SU-DHL-6 (cell line): ENCODE measurements at regions not wholly inside any gene's neighbourhood (a gene's known extent, or its start where the extent isn't known, plus 50 kb on each side); places are given as distances from the start of the nearest gene placed in this dataset.

Experiments used
- H2AFZ ChIP-seq: fragments of 200-600 bp; sonication (generic); 2 replicates; pipeline ENCODE4 v1.6.1; 2014; ENCODE audit warnings: low read depth, mild to moderate bottlenecking, moderate library complexity, mixed read lengths, antibody characterized with exemption, low read length; ENCODE audit not compliant: severe bottlenecking
- H3F3A ChIP-seq: fragments of 200-600 bp; shearing (Covaris generic); 2 replicates; pipeline ENCODE4 v1.6.0; 2016; ENCODE audit warnings: antibody characterized with exemption, mild to moderate bottlenecking; ENCODE audit not compliant: insufficient read depth
- H3K27ac ChIP-seq: fragments of 200-600 bp; sonication (generic); 2 replicates; pipeline ENCODE4 v1.5.1; 2016; ENCODE audit warnings: low read depth, mild to moderate bottlenecking, low read length, moderate library complexity, mixed read lengths
- H3K27me3 ChIP-seq: fragments of 200-600 bp; sonication (generic), shearing (Covaris generic); 2 replicates; pipeline ENCODE4 v1.6.0; 2014; ENCODE audit warnings: mild to moderate bottlenecking, low read length
- H3K36me3 ChIP-seq: fragments of 200-600 bp; sonication (generic); 2 replicates; pipeline ENCODE4 v1.6.1; 2014; ENCODE audit warnings: mild to moderate bottlenecking, low read length, mixed read lengths
- H3K4me2 ChIP-seq: fragments of 300-600, 200-600 bp; shearing (Covaris generic), sonication (generic); 2 replicates; pipeline ENCODE4 v1.6.0; 2014; ENCODE audit warnings: low read length, low read depth, mild to moderate bottlenecking; ENCODE audit not compliant: poor library complexity, severe bottlenecking
- H3K4me3 ChIP-seq: fragments of 200-600 bp; sonication (generic); 2 replicates; pipeline ENCODE4 v1.5.1; 2014; ENCODE audit warnings: antibody characterized with exemption, low read length, mild to moderate bottlenecking, mixed read lengths; ENCODE audit not compliant: insufficient read depth, poor library complexity, severe bottlenecking
- H3K79me2 ChIP-seq: fragments of 200-600 bp; sonication (generic); 2 replicates; pipeline ENCODE4 v1.6.1; 2014; ENCODE audit warnings: mild to moderate bottlenecking, low read length, moderate library complexity; ENCODE audit not compliant: insufficient read depth
- H3K9ac ChIP-seq: fragments of 200-600 bp; sonication (generic); 2 replicates; pipeline ENCODE4 v1.7.0; 2014; ENCODE audit warnings: mild to moderate bottlenecking, low read length
- H3K9me2 ChIP-seq: fragments of 200-600 bp; sonication (generic); replicated peaks from 2 replicates; pipeline ENCODE4 v1.6.1; 2014; ENCODE audit warnings: low read length; ENCODE audit not compliant: insufficient read depth
- H3K9me3 ChIP-seq: fragments of 200-600 bp; sonication (generic); 2 replicates; pipeline ENCODE4 v1.6.1; 2014; ENCODE audit warnings: low read length, mixed read lengths; ENCODE audit not compliant: insufficient read depth
- H4K20me1 ChIP-seq: fragments of 200-600 bp; sonication (generic); 2 replicates; pipeline ENCODE4 v1.6.1; 2014; ENCODE audit warnings: low read depth, mild to moderate bottlenecking, antibody characterized with exemption, low read length, moderate library complexity, mixed read lengths
- EZH2phosphoT487 ChIP-seq: fragments of 200-600 bp; sonication (generic), shearing (Covaris generic); conservative IDR thresholded peaks from 2 replicates; pipeline ENCODE4 v1.6.1; 2018; ENCODE audit warnings: mild to moderate bottlenecking, antibody characterized with exemption, low read length, moderate library complexity, mixed read lengths
- TF ChIP-seq, protein P1 (sequence below): fragments of 200-600 bp; sonication (generic); IDR thresholded peaks from one replicate; pipeline ENCODE4 v1.5.1; 2017; ENCODE audit warnings: antibody characterized with exemption, mild to moderate bottlenecking, low read length, moderate library complexity; ENCODE audit not compliant: insufficient read depth, poor library complexity, severe bottlenecking

DNA sequence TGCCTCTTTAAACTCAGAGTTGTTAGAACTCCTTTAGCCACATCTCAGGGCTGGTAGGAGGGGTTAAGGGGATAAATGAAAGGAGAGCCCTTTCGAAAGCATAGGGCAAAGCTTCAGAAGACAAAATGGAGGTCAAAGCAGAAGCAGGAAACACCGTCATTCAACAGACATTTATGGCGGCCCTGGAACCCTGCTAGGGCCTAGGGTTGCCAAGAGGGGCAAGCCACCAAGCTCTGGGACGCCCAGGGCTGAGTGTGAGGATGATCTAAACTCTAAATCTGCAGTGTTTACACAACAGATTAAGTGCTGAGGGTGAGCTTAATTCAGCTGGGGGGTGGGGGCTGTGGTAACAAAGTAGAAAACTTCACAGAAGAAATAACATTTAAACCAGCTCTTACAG lies 79.0 kb upstream of the NFE2L3 start:
- Histone ChIP-seq H3K9me2 (no peaks in the 10 kb centered on the region), H3K9me3 (no peaks in the 10 kb centered on the region), H3K79me2 (no peaks in the 10 kb centered on the region), H3K4me2 (no peak overlapping the region), H3K9ac (no peak overlapping the region), H3F3A (no peaks in the 10 kb centered on the region), H3K4me3 (no peak overlapping the region), H3K36me3 (no peaks in the 10 kb centered on the region), H4K20me1 (no peaks in the 10 kb centered on the region), H3K27ac (no peak overlapping the region), H2AFZ (peak overlapping the region; percentile 4), H3K27me3 (no peaks in the 10 kb centered on the region)
- TF ChIP-seq EZH2phosphoT487 = no peak
- TF ChIP-seq, protein P1, sequence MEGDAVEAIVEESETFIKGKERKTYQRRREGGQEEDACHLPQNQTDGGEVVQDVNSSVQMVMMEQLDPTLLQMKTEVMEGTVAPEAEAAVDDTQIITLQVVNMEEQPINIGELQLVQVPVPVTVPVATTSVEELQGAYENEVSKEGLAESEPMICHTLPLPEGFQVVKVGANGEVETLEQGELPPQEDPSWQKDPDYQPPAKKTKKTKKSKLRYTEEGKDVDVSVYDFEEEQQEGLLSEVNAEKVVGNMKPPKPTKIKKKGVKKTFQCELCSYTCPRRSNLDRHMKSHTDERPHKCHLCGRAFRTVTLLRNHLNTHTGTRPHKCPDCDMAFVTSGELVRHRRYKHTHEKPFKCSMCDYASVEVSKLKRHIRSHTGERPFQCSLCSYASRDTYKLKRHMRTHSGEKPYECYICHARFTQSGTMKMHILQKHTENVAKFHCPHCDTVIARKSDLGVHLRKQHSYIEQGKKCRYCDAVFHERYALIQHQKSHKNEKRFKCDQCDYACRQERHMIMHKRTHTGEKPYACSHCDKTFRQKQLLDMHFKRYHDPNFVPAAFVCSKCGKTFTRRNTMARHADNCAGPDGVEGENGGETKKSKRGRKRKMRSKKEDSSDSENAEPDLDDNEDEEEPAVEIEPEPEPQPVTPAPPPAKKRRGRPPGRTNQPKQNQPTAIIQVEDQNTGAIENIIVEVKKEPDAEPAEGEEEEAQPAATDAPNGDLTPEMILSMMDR = no peak

DNA sequence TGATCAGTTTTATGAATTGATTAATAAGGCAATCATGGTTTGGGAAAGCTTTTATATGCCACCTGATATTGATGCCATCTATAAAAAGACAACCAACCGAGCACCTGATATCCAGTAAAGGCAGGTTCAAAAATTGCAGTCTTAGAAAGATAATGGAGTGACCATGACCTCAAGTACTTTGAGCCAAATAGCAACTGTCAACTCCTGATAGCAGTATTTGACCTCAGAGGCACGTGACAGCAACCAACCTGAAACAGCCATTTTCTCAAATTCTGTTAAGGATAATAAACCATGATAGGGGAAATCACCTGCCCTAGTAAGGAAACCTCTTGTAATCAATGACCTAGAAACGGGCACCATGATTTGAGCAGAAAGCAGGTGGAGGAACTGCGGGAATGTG lies 77.1 kb upstream of the NFE2L3 start:
- no peak overlapping the region for H3K27ac ChIP-seq
- H3K4me2 ChIP-seq = no peak overlapping the region
- H2AFZ ChIP-seq = no peak overlapping the region
- H3K9ac ChIP-seq = no peak overlapping the region
- no peaks in the 10 kb centered on the region for H3K27me3 ChIP-seq
- no peaks in the 10 kb centered on the region for H3K79me2 ChIP-seq
- H3K9me3 ChIP-seq = no peaks in the 10 kb centered on the region
- H3K9me2 ChIP-seq = no peaks in the 10 kb centered on the region
- H4K20me1 ChIP-seq = no peaks in the 10 kb centered on the region
- H3K4me3 ChIP-seq = no peak overlapping the region
- H3F3A ChIP-seq = no peaks in the 10 kb centered on the region
- H3K36me3 ChIP-seq = no peaks in the 10 kb centered on the region
- TF ChIP-seq, protein P1 = no peak
- no peak for TF ChIP-seq EZH2phosphoT487

DNA sequence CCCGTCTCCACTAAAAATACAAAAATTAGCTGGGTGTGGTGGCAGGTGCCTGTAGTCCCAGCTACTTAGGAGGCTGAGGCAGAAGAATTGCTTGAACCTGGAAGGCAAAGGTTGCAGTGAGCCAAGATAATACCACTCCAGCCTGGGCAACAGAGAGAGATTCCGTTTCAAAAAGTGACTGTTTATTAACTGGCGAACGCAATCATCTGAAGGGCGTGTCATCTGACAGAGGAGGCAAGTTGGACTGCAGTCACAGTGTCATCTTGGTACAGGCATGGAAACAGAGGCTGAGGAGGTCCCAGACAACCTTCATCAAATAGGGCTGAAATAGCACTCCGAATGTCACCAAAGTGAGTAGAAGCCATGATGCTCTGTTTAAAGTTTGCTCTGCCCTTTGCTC lies 75.3 kb upstream of the NFE2L3 start:
- no peaks in the 10 kb centered on the region for H3K9me2 ChIP-seq
- no peaks in the 10 kb centered on the region for H3K79me2 ChIP-seq
- no peak overlapping the region for H2AFZ ChIP-seq
- H3K9ac ChIP-seq = no peak overlapping the region
- TF ChIP-seq, protein P1 = no peak
- TF ChIP-seq EZH2phosphoT487 = no peak
- no peaks in the 10 kb centered on the region for H3K27me3 ChIP-seq
- H3K4me3 ChIP-seq = no peak overlapping the region
- no peaks in the 10 kb centered on the region for H3K36me3 ChIP-seq
- H3K9me3 ChIP-seq = no peaks in the 10 kb centered on the region
- no peak overlapping the region for H3K27ac ChIP-seq
- no peaks in the 10 kb centered on the region for H4K20me1 ChIP-seq
- H3F3A ChIP-seq = no peaks in the 10 kb centered on the region
- H3K4me2 ChIP-seq = no peak overlapping the region
